ENCODE measurements at regions not wholly inside any gene's neighbourhood (a gene's known extent, or its start where the extent isn't known, plus 50 kb on each side); places are given as distances from the start of the nearest gene placed in this dataset.

GRCh38 chr9:106291786-106292185 is 571.2 kb upstream of the ZNF462 start:
- no peak for TF ChIP-seq MAX (IDR thresholded peaks at IDR 0.05; ENCODE audit: low read depth, low read length)
- TF ChIP-seq MYC (IDR thresholded peaks at IDR 0.05; ENCODE audit: low read depth, low read length), result no peak
- DNase-seq (ENCODE audit: low read depth), result no peak

GRCh38 chr9:106296426-106296825 is 566.5 kb upstream of the ZNF462 start:
- H3K4me3 ChIP-seq (ENCODE audit: low read depth, low read length), result no peak overlapping the region
- no peak for DNase-seq (ENCODE audit: low read depth)
- TF ChIP-seq MYC (IDR thresholded peaks at IDR 0.05; ENCODE audit: low read depth, low read length) (no peak), MAX (IDR thresholded peaks at IDR 0.05; ENCODE audit: low read depth, low read length) (no peak), CTCF (IDR thresholded peaks at IDR 0.05; ENCODE audit: low read depth, low read length) (no peak), POLR2A (IDR thresholded peaks at IDR 0.05; ENCODE audit: extremely low read depth, insufficient read length) (no peak)

More at GRCh38 chr9:106291786-106292185, 571.2 kb upstream of the ZNF462 start:
- H3K4me3 ChIP-seq (ENCODE audit: low read depth, low read length), result no peak overlapping the region

GRCh38 chr9:106298997-106299396 is 564.0 kb upstream of the ZNF462 start:
- TF ChIP-seq MAX (IDR thresholded peaks at IDR 0.05; ENCODE audit: low read depth, low read length) (no peak), CTCF (IDR thresholded peaks at IDR 0.05; ENCODE audit: low read depth, low read length) (no peak), MYC (IDR thresholded peaks at IDR 0.05; ENCODE audit: low read depth, low read length) (no peak), POLR2A (IDR thresholded peaks at IDR 0.05; ENCODE audit: extremely low read depth, insufficient read length) (no peak)
- H3K4me3 ChIP-seq (ENCODE audit: low read depth, low read length), result no peak overlapping the region
- no peak for DNase-seq (ENCODE audit: low read depth)

- TF ChIP-seq MYC (IDR thresholded peaks at IDR 0.05; ENCODE audit: low read depth, low read length) (no peak), MAX (IDR thresholded peaks at IDR 0.05; ENCODE audit: low read depth, low read length) (no peak), CTCF (IDR thresholded peaks at IDR 0.05; ENCODE audit: low read depth, low read length) (no peak), POLR2A (IDR thresholded peaks at IDR 0.05; ENCODE audit: extremely low read depth, insufficient read length) (no peak)
- H3K4me3 ChIP-seq (ENCODE audit: low read depth, low read length), result no peak overlapping the region
- no peak for DNase-seq (ENCODE audit: low read depth)
Observed at GRCh38 chr9:106304401-106304920, 558.5 kb upstream of the ZNF462 start.

GRCh38 chr9:106305428-106306133 is 557.4 kb upstream of the ZNF462 start:
- no peak for TF ChIP-seq CTCF (IDR thresholded peaks at IDR 0.05; ENCODE audit: low read depth, low read length)
- no peak for TF ChIP-seq MAX (IDR thresholded peaks at IDR 0.05; ENCODE audit: low read depth, low read length)
- no peak for TF ChIP-seq POLR2A (IDR thresholded peaks at IDR 0.05; ENCODE audit: extremely low read depth, insufficient read length)
- no peak for TF ChIP-seq MYC (IDR thresholded peaks at IDR 0.05; ENCODE audit: low read depth, low read length)
- DNase-seq (ENCODE audit: low read depth), result no peak
- H3K4me3 ChIP-seq (ENCODE audit: low read depth, low read length), result no peak overlapping the region

- no peak for TF ChIP-seq POLR2A (IDR thresholded peaks at IDR 0.05; ENCODE audit: extremely low read depth, insufficient read length)
- no peak for TF ChIP-seq CTCF (IDR thresholded peaks at IDR 0.05; ENCODE audit: low read depth, low read length)
- no peak for TF ChIP-seq MAX (IDR thresholded peaks at IDR 0.05; ENCODE audit: low read depth, low read length)
- no peak for TF ChIP-seq MYC (IDR thresholded peaks at IDR 0.05; ENCODE audit: low read depth, low read length)
- peak; percentile 49 for DNase-seq (ENCODE audit: low read depth)
- no peak overlapping the region for H3K4me3 ChIP-seq (ENCODE audit: low read depth, low read length)
Observed at GRCh38 chr9:106307670-106308069, 555.3 kb upstream of the ZNF462 start.

All from NB4 (cell line).